ENCODE measurements at regions not wholly inside any gene's neighbourhood (a gene's known extent, or its start where the extent isn't known, plus 50 kb on each side); places are given as distances from the start of the nearest gene placed in this dataset.
A peak's percentile ranks its signal among the peaks of the same experiment; 100 is the strongest.

- in situ Hi-C loops (cut with MboI; ENCODE audit: low sequenced_read_pairs) = no loop called here
- Histone ChIP-seq H4K20me1 (ENCODE audit: insufficient read depth, low read length) (no peaks in the 10 kb centered on the region), H3K18ac (ENCODE audit: low read depth, low read length) (no peak overlapping the region), H2AFZ (replicated peaks; ENCODE audit: low read length, poor library complexity) (no peak overlapping the region), H3K79me1 (ENCODE audit: low read depth in 1 of 2, low read length in 2 of 2) (no peaks in the 10 kb centered on the region), H3K56ac (ENCODE audit: extremely low read depth, insufficient read depth, low read length) (no peak overlapping the region), H2AK9ac (replicated peaks; ENCODE audit: low read depth, low read length, poor library complexity) (no peak overlapping the region), H4K91ac (ENCODE audit: insufficient read depth, low read depth, low read length) (no peak overlapping the region), H3K27me3 (ENCODE audit: control insufficient read depth, insufficient read depth, low read length) (no peaks in the 10 kb centered on the region), H2BK15ac (ENCODE audit: low read depth, low read length) (no peak overlapping the region), H2AK5ac (ENCODE audit: low read depth, low read length) (no peak overlapping the region), H3K23ac (ENCODE audit: low read depth, low read length) (no peak overlapping the region), H3K4me2 (ENCODE audit: low read depth, low read length) (no peak overlapping the region), H3K9me1 (ENCODE audit: insufficient read depth, low read length) (no peaks in the 10 kb centered on the region), H3K36me3 (ENCODE audit: control insufficient read depth, insufficient read depth, low read length) (no peaks in the 10 kb centered on the region), H2BK120ac (ENCODE audit: low read depth, low read length) (no peak overlapping the region), H3K4ac (ENCODE audit: low read depth, low read length) (no peak overlapping the region), H3K4me1 (ENCODE audit: control insufficient read depth, insufficient read depth, low read length) (no peaks in the 10 kb centered on the region), H3K4me3 (ENCODE audit: insufficient read depth, low read depth, low read length) (no peak overlapping the region), H3K9me3 (ENCODE audit: control insufficient read depth, insufficient read depth, low read length) (no peaks in the 10 kb centered on the region), H3K9ac (ENCODE audit: low read depth, low read length) (no peak overlapping the region), H2BK5ac (ENCODE audit: low read depth, low read length, poor library complexity, severe bottlenecking) (no peak overlapping the region), H4K5ac (ENCODE audit: low read depth, low read length) (no peak overlapping the region), H2BK20ac (ENCODE audit: low read depth, low read length) (no peak overlapping the region), H3K14ac (replicated peaks; ENCODE audit: low read depth, low read length) (no peak overlapping the region), H3K27ac (ENCODE audit: insufficient read depth, low read length) (no peak overlapping the region), H4K8ac (ENCODE audit: low read depth in 2 of 2, low read length in 2 of 2) (no peak overlapping the region)
- no peak for ATAC-seq (ENCODE audit: low read depth)
- DNase-seq = peak; percentile 2
- TF ChIP-seq SMC3 (IDR thresholded peaks at IDR 0.05; ENCODE audit: low read depth, low read length) = peak; percentile 5; the same call in 1 of the 2 replicates
- TF ChIP-seq CEBPB (IDR thresholded peaks at IDR 0.05; ENCODE audit: low read depth, low read length) = no peak
- TF ChIP-seq RAD21 (IDR thresholded peaks at IDR 0.05; ENCODE audit: low read length) = peak; percentile 30
- TF ChIP-seq CTCF (conservative IDR thresholded peaks at IDR 0.05; ENCODE audit: low read depth, low read length) = peak; percentile 29; the same call in 1 of the 2 replicates
- CTCF ChIA-PET = no interaction called here
- BruUV-seq (replicated peaks) = no TSS peak
- POLR2A ChIA-PET (ENCODE audit: unreplicated experiment) = no interaction called here
- dilution Hi-C loops (cut with HindIII; ENCODE audit: low sequenced_read_pairs, unreplicated experiment) = no loop called here
- WGBS, 2 experiments (ENCODE audit: extremely low coverage in 2 of 2, insufficient read length in 1 of 2) = no CpG with 5 or more reads among the region's 4 CpGs
- intact Hi-C loops (cut with micrococcal nuclease) = loop anchor here (10.0 kb wide), 1 partner anchor 56 kb away; no protein-coding TSS in a partner anchor
Observed at GRCh38 chr12:59431266-59431665, 164.6 kb upstream of the SLC16A7 start.

Measured in IMR-90 (cell line).